Activated CD8-positive, alpha-beta memory T cell treated with anti-CD3 and anti-CD28 coated beads for 24 hours (primary cell): ENCODE measurements at regions not wholly inside any gene's neighbourhood (a gene's known extent, or its start where the extent isn't known, plus 50 kb on each side); places are given as distances from the start of the nearest gene placed in this dataset.
"Not testable (repeated sequence)": the region's sequence is repeated elsewhere in the genome, so short reads cannot be mapped to it uniquely, and the experiment has no call there.

Experiments used
- DNase-seq: peaks from one replicate; pipeline ENCODE4 v3.0.0-alpha.2; 2020

DNA sequence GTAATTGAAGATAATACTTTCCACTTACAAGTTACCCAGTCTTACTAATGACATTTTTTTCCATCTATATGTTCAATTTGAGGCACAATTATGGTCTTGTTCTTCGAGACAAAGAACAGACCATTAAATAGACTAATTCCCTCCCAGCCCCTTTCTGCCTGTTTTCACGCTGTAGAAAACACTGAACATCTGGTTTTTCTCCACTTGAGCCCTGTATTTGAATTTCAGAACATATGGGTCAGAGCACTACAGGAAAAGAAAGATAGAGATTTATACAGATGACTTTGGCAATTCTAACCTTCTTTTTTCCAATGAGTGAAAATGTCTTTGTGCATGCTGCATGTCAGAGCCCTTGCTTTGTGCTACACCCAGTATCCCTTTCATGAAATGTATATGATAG lies 506.9 kb downstream of the LRRC70 start:
- no peak for DNase-seq

DNA sequence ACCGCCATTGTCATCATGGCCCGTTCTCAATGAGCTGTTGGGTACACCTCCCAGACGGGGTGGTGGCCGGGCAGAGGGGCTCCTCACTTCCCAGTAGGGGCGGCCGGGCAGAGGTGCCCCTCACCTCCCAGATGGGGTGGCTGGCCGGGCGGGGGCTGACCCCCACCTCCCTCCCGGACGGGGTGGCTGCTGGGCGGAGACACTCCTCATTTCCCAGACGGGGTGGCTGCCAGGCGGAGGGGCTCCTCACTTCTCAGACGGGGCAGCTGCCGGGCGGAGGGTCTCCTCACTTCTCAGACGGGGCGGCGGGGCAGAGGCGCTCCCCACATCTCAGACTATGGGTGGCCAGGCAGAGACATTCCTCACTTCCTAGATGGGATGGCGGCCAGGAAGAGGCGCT lies 505.1 kb downstream of the LRRC70 start:
- not testable (repeated sequence) for DNase-seq

DNA sequence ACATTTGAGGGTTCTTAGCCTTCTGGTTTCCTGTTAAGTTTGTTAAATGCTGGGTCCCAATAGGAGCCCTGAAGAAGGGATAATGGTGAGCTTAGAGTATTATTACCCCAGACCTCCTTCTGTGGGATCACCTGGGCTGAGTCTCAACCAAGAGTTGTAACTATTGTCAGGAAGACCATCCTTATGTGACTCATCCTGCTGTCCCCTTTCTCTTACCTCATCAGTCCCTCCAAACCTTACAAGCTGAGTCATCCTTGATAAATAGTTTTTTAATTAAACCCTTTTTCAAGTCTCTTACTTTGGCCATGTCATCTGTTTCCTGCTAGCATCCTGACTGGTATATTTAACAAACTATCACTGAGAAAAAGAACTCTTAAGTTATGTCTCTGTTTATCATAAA lies 502.8 kb downstream of the LRRC70 start:
- no peak for DNase-seq

DNA sequence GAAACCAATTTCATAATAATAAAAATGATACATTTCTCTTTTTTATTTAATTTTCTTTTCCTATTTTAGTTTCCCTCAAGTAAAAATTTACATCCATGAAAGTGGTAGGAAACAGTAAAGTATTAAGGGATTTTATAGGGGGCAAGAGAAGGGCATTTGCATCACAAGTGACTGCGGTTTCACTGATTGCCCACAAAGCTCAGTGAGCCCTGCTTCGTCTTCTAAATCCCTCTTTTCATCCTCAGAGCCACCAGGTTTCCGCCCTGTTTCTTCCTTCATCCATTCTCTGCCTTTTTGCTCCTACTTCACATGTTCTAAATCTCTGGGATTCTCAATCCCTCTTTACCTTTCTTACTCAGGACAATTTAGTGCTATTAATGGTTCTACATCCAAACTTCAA lies 491.4 kb downstream of the LRRC70 start:
- DNase-seq = no peak

DNA sequence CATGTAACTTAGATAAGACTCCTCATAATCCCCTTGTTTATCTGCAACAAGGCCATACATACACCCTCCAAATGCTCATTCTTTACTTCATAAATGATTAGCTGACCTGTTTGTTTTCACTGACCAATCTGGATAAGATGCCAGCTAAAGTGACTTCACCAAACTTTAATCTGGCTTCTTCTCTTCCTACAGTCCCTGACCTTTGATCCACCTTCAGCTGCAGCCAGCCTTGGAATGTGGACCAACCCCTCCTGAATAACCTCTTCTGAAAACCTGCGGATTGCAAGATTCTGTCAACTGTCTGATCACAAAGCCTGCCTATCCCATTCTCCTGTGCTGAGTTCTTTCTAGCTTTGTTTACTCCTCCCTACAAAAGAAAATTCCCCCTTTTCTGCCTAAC lies 476.8 kb downstream of the LRRC70 start:
- DNase-seq = no peak

DNA sequence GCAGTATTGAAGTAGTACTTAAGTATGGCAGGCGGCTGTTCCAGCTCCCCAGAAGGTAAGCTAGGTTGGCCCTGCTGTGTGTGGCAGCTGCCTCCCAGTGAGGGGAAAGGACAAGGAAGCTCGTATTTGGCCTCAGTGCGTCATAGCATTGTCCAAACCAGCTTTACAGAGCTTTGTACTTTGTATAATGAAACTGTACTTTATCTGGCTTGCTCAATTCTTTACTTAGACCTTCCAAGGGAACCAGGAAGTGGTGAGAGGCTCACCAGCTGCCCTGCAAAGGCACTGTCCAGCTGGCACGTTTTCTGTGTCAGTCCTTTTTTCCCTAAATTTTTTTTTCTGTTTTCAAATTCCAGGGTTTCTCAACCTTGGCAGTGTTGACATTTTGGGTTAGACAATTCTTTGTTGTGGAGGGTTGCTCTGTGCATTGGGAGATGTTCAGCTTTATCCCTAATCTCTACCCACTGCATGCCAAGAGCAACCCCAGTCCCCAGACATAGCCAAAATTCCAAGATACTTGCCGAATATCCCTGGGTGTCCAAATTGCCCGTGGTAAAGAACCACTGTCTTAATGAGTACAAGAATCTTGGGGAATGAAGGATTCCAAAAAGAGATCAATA lies 474.5 kb downstream of the LRRC70 start:
- no peak for DNase-seq

DNA sequence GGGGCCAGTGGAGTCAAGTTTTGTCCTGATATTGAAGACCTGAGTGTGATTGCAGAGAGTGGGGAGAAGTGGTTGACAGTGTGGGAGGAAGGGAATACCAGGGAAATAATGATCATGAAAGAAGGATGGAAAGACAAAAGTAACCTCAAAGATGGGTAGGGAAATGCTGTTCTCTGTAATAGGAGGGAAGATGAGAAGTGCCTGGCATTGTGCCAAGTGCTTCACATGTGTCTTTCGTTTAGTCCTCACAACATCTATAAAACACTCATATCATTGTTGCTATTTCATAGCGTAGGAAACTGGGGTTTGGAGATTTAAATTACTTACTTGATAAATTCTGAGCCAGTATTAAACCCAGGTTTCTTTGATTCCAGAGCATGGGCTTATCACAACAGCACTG lies 472.3 kb downstream of the LRRC70 start:
- DNase-seq = no peak

DNA sequence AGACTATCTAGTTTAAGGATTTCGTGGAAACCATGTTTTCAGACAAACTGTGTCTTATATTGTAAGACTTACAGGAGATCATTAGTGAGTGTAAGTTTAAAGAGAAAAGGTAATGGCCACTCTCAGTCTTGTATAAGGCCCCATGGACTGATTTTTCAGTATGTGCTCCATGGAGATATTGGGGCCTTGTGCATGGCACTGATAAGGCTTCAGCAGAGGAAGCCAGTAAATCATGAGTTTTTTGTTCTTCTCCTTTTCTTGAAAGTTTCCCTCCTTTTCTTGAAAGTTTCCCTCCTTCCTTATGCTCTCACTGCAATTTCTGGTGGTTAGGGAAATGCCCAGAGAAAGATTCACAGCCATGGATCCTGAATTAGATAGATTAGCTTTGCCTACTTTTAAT lies 471.3 kb downstream of the LRRC70 start:
- no peak for DNase-seq

DNA sequence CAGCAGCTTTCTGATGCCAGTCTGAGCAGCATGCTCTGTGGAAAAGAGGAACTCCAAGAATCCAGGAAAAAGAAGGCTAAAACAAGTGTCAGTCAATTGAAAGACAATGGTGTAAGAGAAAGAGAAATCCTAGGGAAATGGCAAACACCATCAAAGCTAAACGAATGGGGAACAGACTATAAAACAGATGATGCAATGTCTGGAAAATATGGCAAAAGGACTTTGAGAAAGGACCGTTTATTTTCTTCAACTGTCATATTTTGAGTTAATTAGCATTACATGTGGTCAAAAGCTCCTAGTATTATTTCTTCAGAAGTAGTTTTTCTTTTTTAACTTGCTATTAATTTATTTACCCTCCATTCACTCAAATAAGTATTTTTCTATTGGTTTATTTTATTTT lies 465.2 kb downstream of the LRRC70 start:
- DNase-seq = no peak

DNA sequence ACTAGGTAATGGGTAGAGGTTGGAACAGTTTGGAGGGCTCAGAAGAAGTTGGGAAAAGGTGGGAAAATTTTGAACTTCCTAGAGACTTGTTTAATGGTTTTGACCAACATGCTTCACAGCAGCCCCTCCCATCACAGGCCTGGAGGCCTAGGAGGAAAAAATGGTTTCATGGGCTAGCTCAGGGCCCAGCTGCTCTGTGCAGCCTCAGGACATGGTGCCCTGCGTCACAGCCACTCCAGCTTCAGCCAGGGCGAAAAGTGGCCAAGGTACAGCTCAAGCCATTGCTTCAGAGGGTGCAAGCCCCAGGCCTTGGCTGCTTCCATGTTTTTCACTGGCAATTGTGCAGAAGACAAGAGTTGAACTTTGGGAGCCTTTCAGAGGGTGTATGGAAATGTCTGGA lies 453.7 kb downstream of the LRRC70 start:
- DNase-seq = no peak

DNA sequence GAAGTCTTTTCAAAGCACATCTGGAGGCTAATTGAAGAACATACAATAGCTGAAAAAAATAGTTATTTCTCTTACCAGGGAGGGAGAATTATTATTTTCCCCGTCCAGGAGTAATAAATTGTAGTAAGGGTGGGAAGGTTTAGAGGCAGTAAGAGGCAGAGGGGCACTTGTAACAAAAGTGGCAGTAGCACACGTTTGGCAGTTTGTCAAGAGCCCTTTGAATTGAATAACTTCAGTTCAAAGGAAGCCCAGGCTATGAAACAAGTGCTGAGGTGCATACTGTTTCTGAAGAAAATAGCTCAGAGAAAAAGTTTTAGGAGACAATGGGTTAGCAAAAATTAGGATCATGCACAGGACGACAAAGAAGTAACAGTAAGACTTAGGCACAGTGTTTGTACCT lies 451.3 kb downstream of the LRRC70 start:
- DNase-seq = no peak

DNA sequence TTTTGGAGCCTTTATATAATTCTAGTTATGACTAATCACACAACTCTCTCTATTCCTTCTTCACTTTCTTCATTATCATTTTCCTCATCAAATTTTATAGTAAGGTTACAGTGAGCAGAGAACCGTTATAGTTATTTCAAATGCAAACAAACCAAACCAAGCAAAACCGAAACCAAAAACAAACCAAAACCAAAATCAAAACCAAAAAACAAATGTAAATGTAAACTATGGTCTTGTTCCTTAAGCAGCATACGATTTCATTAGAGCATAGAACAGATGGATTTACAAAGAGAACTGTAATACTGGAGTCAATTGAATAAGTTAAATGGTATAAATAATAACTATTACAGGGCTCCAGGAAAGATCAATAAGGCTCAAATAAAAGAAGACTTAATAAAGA lies 447.1 kb downstream of the LRRC70 start:
- no peak for DNase-seq

DNA sequence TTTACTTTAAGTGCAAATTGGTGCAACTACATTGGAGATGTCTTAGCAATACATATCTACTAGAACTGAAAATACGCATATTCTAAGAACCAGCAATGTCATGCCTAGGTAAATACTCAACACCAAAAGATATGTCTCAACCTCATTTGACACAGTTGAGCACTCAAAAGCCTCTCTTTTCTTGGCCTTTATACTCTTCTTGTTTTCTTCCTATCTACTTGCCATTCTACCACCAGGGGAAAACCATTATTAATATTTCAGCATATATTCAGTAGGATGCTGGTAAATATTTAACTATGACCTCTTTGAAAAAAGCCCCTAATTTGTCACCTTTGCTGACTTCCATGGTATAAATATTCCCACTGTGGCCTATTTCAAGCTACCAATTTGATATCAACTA lies 443.8 kb downstream of the LRRC70 start:
- DNase-seq = no peak

DNA sequence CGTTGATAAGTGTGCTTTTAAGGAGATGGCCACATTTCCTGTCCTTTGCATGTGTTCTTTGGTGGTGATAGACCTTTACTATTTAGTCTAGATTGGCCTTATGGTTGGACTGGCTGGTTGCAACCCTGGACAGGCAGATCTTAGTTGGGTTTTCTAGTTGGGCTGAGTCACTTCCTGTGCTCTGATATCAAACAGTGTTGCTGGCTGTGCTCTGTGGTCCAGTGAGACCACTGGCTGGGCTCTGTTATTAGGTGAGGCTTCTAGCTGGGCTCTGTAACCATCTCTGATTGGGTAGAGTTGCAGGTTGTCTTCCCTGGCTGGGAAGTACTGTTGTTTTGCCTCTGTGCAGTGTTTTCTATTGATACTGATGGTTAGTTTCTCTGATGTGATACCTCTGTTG lies 432.5 kb downstream of the LRRC70 start:
- DNase-seq = no peak

DNA sequence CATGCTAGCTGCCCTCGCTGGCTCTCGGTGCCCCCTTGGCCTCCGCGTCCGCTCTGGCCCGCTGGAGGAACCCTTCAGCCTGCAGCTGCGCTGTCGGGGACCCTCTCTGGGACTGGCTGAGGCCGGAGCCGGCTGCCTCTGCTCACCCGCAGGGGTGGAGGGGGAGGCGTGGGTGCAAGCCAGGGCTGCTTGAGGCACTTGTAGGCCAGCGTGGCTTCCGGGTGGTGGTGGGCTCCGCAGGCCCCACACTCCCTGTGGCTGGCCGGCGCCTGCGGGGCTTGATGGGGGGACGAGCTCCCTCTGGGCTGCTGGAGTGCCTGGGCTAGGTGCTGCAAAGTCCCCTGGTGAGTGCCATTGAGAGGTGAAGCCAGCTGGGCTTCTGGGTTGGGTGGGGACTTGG lies 429.6 kb downstream of the LRRC70 start:
- DNase-seq = no peak

DNA sequence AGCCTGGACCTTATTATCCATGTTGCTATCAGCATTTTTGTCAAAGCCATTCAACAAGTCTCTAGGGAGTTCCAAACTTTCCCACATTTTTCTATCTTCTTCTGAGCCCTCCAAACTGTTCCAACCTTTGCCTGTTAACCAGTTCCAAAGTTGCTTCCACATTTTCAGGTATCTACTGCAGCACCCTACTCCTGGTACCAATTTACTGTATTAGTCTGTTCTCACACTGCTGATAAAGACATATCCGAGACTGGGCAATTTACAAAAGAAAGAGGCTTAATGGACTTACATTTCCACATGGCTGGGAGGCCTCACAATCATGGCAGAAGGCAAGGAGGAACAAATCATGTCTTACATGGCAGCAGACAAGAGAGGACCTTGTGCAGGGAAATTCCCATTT lies 416.2 kb downstream of the LRRC70 start:
- DNase-seq = not testable (repeated sequence)

DNA sequence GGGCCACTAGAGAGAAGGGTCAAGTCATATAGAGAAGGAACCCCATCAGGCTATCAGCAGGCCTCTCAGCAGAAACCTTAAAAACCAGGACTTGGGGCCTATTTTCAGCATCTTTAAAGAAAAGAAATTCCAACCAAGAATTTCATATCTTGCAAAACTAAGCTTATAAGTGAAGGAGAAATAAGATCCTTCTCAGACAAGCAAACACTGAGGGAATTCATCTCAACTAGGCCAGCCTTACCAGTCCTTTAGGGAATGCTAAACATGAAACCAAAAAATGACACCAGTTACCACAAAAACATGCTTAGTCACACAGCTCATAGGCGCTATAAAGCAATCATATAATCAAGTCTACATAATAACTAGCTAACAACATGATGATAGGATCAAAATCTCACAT lies 407.1 kb downstream of the LRRC70 start:
- DNase-seq = no peak

DNA sequence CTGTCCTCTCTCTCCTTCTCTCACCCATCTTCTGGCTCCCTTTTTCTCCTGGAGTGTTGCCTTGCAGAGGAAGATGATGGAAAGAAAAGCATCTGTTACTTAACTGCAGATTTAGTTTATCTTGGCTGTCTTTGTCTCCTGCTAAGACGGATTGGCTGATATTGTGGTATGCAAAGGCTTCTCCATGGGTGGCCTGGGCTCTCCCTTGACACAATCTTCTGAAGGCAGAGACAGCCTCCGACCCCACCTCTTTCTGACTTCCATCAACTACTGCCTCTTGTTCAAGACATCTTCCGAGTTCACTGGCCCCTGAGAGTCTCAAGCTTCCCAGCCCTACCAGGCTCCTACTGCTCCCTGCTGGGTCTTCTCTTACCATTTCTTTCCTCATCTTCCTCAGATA lies 403.7 kb downstream of the LRRC70 start:
- DNase-seq = no peak

DNA sequence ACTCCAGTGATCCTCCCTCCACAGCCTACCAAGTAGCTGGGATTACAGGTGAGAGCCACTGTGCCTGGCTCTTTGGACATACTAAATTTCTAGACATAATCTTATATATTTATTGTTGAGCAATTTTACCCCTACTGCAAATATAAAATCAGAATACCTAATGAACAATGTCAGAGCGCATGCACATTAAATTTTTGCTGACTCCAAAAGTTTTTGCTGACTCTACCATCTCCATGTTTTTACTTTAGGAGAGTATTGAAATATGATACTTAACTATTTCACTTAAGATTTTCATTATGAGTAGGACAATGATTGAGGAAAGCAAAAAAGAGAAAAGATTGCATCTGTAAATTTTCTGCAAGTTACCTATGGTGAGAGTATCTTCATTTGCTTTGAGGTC lies 402.3 kb downstream of the LRRC70 start:
- DNase-seq = no peak

DNA sequence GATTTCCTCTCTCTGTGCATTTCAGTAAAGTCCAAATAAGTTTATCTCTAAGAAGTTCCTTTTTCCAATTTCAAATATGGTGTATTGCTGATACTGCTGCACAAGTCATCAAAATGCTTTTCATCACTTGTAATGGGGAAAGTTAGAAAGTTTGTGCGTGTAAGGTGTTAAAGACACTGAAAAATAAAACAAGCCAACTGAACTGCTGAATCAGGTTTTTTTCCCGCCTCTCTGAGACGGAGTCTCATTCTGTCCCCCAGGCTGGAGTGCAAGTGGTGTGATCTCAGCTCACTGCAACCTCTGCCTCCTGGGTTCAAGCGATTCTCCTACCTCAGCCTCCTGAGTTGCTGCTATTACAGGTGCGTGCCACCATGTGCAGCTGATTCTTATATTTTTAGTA lies 400.9 kb downstream of the LRRC70 start:
- DNase-seq = no peak

DNA sequence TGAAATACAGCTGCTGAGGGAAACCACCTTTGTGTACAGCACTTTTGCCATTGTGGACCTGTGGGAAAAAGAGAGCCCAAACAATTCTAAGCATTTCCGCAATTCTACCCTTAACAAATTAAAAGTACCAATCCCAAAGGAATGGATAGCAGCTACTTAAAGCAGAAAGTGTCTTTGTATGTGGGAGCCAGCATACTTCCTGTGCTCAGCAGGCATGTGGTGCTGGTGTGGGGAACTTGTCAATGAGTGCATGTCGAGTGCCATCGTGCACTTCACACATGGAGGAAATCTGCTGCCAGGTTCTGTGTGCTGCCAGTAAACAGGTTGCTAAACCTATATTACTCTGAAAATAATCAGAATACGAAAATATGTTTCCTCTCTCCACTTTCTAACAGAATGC lies 399.0 kb downstream of the LRRC70 start:
- DNase-seq = no peak

DNA sequence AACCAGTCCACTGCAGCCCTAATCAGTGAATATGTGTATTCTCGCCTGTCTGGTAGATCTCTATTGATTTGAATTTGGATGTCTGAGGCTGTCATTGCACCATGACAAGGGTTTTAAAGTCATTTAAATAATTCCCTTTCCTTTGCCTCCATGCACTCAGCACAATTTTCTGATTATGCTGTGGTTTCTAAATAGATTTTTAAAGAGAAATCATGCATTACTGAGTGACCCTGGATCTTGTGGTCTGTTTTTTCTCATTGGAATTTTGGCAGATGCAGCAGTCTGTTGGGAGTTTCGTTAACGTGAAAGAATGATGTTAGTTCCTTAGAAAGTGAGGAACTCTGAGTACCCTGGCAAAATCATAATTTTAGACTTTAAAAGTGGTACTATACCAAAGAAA lies 396.0 kb downstream of the LRRC70 start:
- no peak for DNase-seq

DNA sequence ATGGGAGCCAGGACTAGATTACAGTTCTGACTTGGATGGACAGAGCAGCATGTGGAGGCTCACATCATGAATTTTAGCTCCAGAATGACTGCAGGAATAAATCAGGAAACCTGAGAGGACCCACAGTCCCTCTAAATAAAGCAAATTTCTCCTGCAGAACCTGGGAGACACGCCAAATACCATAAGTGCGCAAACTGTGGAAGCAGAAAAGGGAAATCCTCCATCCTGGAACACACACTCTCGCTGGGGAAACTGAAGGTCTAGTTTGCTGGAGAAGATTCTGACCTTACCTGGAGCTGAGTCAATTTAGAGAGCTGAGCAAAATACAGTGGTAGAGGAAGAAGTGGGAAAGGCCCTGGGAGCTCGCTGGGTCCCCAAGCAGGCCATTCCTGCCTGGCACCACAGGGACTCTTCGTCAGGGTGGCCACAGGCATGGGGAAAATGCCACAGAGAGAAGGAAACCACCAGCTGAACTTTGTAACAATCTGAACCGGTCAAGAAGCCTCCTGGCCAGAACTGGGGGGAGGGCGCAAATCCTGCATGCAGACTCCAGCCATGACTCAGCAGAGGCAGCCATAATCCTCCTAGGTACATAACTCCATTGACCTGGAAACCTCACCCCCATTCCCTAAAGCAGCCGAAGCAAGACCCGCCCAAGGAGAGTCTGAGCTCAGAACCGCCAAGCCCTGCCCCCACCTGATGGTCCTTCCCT lies 390.9 kb downstream of the LRRC70 start:
- no peak for DNase-seq

DNA sequence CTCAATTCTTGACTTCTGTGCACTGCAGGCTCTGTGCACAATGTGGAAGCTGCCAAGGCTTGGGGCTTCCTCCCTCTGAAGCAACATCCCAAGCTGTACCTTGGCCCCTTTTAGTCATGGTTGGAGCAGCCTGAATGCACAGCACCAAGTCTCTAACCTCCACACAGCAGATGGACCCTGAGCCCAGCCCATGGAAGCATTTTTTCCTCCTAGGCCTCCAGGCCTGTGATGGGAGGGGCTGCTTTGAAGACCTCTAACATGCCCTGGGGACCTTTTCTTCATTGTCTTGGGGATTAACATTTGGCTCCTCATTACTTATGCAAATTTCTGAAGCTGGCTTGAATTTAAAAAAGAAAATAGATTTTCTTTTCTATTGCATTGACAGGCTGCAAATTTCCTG lies 385.8 kb downstream of the LRRC70 start:
- DNase-seq = no peak

DNA sequence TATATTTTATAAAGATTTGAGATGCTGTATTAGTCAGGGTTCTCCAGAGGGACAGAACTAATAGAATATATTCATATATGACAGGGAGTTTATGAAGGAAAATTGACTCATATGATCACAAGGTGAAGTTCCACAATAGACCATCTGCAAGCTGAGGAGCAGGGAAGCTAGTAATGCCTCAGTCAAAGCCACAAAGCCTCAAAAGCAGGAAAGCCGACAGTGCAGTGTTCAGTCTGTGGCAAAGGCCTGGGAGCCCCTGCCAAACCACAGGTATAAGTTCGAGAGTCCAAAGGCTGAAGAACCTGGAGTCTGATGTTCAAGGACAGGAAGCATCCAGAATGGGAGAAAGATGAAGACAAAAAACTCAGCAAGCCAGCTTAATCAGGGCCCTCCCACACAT lies 382.2 kb downstream of the LRRC70 start:
- no peak for DNase-seq
